Posterior vena cava (tissue), 2 donors: ENCODE measurements at regions not wholly inside any gene's neighbourhood (a gene's known extent, or its start where the extent isn't known, plus 50 kb on each side); places are given as distances from the start of the nearest gene placed in this dataset.
A peak's percentile ranks its signal among the peaks of the same experiment; 100 is the strongest.

Experiments
- DNase-seq: peaks from one replicate; pipeline ENCODE4 v3.0.0-alpha.2; 2020; ENCODE audit warnings: low spot score
- intact Hi-C, 2 donors: fragments of 100-400 bp; cut with DNase I; formaldehyde crosslinking; loops; one replicate each; pipeline versions ENCODE4 v1.14.1 to v1.14.2; 2022 to 2023
- donor health status: DM: yes; HTN: yes; CAD: no.
- donor health status: DM: yes; HTN: yes; CAD: no.

GRCh38 chr12:132411457-132411856, 78.5 kb upstream of the FBRSL1 start:
- DNase-seq, result no peak
- intact Hi-C loops, result loop anchor here (5.0 to 10.0 kb wide), 2 partner anchors 113 to 196 kb away; no protein-coding TSS in a partner anchor

GRCh38 chr12:132410849-132411248, 79.1 kb upstream of the FBRSL1 start:
- no peak for DNase-seq
- intact Hi-C loops, result loop anchor here (5.0 to 10.0 kb wide), 2 partner anchors 114 to 196 kb away; no protein-coding TSS in a partner anchor

DNA sequence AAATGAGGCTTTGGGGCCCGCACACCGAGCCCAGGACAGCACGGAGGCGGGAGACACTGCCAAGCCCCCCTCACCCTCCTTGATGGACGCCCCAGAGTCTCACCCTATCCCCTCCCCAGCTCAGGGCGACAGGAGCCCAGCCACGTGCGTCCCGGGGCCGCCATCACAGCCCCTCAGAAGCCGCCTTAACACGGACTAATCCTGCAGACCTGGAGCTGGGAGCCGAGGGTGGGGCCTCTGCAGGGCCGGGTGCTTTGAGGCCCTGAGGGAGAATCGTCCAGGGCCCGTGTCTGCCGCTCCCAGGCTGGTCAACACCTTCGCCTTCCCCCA, 79.7 kb upstream of the FBRSL1 start:
- intact Hi-C loops, result loop anchor here (5.0 to 10.0 kb wide), 2 partner anchors 115 to 197 kb away; no protein-coding TSS in a partner anchor
- DNase-seq, result no peak

- intact Hi-C loops, result loop anchor here (5.0 to 10.0 kb wide), 2 partner anchors 115 to 198 kb away; no protein-coding TSS in a partner anchor
- no peak for DNase-seq
These were observed 80.3 kb upstream of the FBRSL1 start for GRCh38 chr12:132409495-132410295.

- intact Hi-C loops, result no loop called here
- no peak for DNase-seq
These were observed 79.5 kb upstream of the GALNT9 start for GRCh38 chr12:132408626-132409494.

DNA sequence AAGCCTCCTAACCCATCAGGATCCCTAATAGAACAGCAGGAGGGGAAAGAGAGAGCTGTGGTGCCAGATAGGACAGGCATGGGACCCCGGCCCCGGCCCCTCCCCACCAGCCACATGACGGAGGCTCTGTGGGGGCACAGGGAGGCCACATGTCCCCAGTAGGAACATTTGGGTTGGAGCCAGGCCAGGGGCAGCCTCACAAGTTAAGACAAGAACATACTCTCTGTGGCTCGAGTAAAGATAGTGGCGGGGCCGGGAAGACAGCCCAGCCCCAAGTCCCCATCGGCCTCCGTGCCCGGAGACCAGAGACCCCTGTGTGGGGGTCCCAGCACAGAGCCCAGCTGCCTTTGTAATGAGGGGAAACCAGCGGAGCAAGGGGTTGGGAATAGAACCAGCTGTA, 78.6 kb upstream of the GALNT9 start:
- no peak for DNase-seq
- intact Hi-C loops, result no loop called here

GRCh38 chr12:132407451-132407961, 78.1 kb upstream of the GALNT9 start:
- DNase-seq, result no peak
- intact Hi-C loops, result no loop called here

GRCh38 chr12:132406493-132407450, 77.4 kb upstream of the GALNT9 start:
- intact Hi-C loops, result no loop called here
- no peak for DNase-seq

DNA sequence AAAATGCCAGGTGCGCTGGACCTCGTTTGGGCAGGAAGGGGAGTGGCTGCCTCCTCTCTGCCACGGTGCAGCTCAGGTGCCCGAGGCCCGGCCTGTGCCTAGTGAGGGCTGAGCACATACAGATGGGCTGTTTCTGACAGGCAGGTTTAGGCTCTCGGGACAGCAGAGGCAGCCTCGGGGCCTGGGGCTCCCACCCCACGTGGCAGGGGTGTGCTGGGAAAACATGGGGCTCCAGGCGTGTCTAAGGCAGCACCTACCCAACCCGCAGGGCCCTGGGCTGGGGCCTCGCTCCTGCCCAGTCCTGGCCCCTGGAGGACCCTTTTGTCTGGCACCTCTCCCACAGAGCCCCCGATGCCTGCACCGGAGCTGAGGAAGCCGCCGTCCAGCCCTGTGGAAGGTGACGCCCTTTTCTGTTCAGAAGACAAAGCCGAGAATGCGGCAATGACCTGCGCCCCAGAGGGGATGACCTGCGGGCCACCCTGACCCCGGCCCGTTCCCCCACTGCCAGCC, 76.4 kb upstream of the GALNT9 start:
- no peak for DNase-seq
- intact Hi-C loops, result no loop called here

DNA sequence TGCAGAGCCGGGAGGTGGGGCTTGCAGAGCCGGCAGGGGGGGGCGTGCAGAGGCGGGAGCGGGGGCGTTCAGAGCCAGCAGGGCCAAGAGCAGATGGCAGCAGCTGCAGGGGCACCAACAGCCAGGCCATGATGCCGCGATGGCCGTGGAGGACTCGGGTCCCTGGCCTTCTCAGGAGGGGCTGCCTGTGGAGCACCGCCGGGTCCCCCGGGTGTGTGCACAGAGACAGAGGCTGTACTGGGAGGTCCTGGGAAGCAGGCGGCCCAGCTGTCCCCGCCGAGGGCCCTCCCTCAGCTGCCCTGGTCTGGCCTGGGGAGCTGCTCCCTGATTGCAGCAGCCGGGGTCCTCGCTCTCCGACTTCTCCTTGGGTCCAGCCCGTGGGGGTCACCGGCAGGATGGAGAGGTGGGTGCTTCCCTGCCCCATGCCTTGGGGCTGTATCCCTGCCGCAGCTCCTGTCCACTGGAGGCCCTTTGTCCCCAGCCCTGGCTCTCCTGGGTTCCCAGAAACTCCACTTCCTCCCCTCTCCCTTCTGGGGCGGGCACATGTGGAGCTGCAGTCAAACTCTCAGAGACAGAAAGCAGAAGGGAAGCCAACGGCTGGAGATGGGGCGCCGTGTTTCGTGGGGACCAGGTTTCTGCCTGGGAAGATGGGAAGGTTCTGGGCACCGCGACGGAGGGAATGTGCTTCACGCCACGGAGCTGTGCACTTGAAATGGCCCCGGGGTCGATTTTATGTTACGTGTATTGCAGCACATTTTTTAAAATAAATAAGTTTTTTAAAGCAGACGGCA, 75.8 kb upstream of the GALNT9 start:
- DNase-seq, result peak; percentile 75
- intact Hi-C loops, result no loop called here

GRCh38 chr12:132404435-132404855, 75.1 kb upstream of the GALNT9 start:
- intact Hi-C loops, result no loop called here
- DNase-seq, result peak; percentile 76

- intact Hi-C loops, result no loop called here
- DNase-seq, result peak; percentile 76
These were observed 74.4 kb upstream of the GALNT9 start for GRCh38 chr12:132403636-132404434.

DNA sequence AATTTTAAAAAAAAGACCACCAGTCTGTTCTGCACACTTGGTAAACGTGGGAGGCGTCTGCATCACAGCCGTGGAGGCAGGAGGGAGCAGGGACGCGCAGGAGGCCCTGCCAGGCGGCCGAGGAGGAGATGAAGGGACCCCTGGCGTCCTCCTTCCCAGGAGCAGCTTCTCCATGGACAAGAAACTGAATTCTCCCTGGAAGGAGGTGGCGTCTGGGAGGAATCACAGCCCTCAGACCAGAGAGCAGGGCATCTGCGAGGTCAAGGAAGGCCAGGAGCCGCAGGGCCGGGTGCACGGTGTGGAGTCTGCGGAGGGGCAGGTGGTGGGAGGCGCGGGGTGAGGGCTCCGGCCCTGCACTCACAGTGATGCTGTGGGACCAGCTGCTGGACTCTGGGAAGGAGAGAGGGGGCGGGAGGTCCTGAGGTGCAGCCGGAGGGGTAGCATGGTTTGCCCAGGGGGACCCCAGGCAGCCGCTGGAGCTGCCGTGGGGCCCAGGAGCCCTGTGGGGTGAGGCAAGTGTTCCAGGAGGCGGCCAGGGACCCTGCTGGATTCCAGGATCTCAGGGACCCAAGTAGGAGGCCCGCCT, 73.5 kb upstream of the GALNT9 start:
- intact Hi-C loops, result no loop called here
- peak; percentile 59 for DNase-seq

GRCh38 chr12:132401982-132402381, 72.6 kb upstream of the GALNT9 start:
- intact Hi-C loops, result no loop called here
- no peak for DNase-seq

- intact Hi-C loops, result no loop called here
- peak; percentile 68 for DNase-seq
These were observed 70.7 kb upstream of the GALNT9 start for GRCh38 chr12:132400011-132400641.
